SK-N-SH (cell line): ENCODE measurements at regions not wholly inside any gene's neighbourhood (a gene's known extent, or its start where the extent isn't known, plus 50 kb on each side); places are given as distances from the start of the nearest gene placed in this dataset.

Experiments
- CTCF ChIA-PET: fragments of 300-600, 350-600 bp; formaldehyde crosslinking; extraction: SDS; loops from one replicate; lab custom pipeline; 2021; lab: Yijun Ruan, JAX
- POLR2A ChIA-PET: fragments of 350-600 bp; sonication (Branson Sonifier 250); formaldehyde crosslinking; extraction: SDS; loops from one replicate; lab custom pipeline; 2020; ENCODE audit warnings: antibody characterized with exemption, inconsistent platforms; lab: Yijun Ruan, JAX
- DNase-seq: peaks from one replicate; pipeline ENCODE4 v3.0.0; 2012
- H2AFZ ChIP-seq: fragments of 200-600 bp; sonication (generic); 2 replicates; pipeline ENCODE4 v1.8.1; 2016; ENCODE audit warnings: antibody characterized with exemption, mild to moderate bottlenecking, low read depth
- H3F3A ChIP-seq: fragments of 200-600 bp; sonication (generic); replicated peaks from 2 replicates; pipeline ENCODE3; 2016; ENCODE audit warnings: antibody characterized with exemption, mild to moderate bottlenecking; ENCODE audit not compliant: insufficient read depth
- H3K27ac ChIP-seq, 2 experiments: fragments of 200-500 bp in 1 of 2; fragments of 200-600 bp in 1 of 2; sonication (Bioruptor generic) in 1 of 2; sonication (generic), shearing (Covaris generic) in 1 of 2; 2 replicates each; pipeline versions ENCODE4 v1.5.1 to v1.6.1; 2014 to 2016; ENCODE audit warnings: low read depth in 2 of 2, inconsistent platforms in 1 of 2, low read length in 1 of 2, mild to moderate bottlenecking in 1 of 2, mixed read lengths in 1 of 2
- H3K27me3 ChIP-seq: fragments of 200-600 bp; sonication (generic), shearing (Covaris generic); 2 replicates; pipeline ENCODE4 v1.6.1; 2016; ENCODE audit warnings: mixed run types; ENCODE audit not compliant: insufficient read depth
- H3K36me3 ChIP-seq, 2 experiments: fragments of 200-500 bp in 1 of 2; fragments of 200-600 bp in 1 of 2; sonication (Bioruptor generic) in 1 of 2; sonication (generic) in 1 of 2; replicated peaks in 1 of 2; 2 replicates each; pipeline versions ENCODE3 to v1.5.1; 2014 to 2016; ENCODE audit warnings: low read length in 1 of 2, mild to moderate bottlenecking in 1 of 2; ENCODE audit not compliant: insufficient read depth in 2 of 2, control insufficient read depth in 1 of 2
- H3K4me1 ChIP-seq, 2 experiments: fragments of 200-500 bp in 1 of 2; fragments of 200-600 bp in 1 of 2; sonication (Bioruptor generic) in 1 of 2; sonication (generic), shearing (Covaris generic) in 1 of 2; 2 replicates each; pipeline versions ENCODE4 v1.5.1 to v1.6.1; 2014 to 2016; ENCODE audit warnings: low read depth in 1 of 2, low read length in 1 of 2, mixed run types in 1 of 2; ENCODE audit not compliant: insufficient read depth in 2 of 2, control insufficient read depth in 1 of 2
- H3K4me2 ChIP-seq: fragments of 200-600 bp; sonication (generic), shearing (Covaris generic); 2 replicates; pipeline ENCODE4 v1.6.1; 2017; ENCODE audit warnings: mixed run types
- H3K4me3 ChIP-seq, 2 experiments: fragments of 200-500 bp in 1 of 2; fragments of 200-600 bp in 1 of 2; sonication (Bioruptor generic) in 1 of 2; sonication (generic), shearing (Covaris generic) in 1 of 2; 2 replicates each; pipeline versions ENCODE4 v1.5.1 to v1.8.1; 2014 to 2016; ENCODE audit warnings: low read depth in 2 of 2, inconsistent platforms in 1 of 2, low read length in 1 of 2, mild to moderate bottlenecking in 1 of 2, mixed read lengths in 1 of 2, moderate library complexity in 1 of 2
- H3K79me2 ChIP-seq: fragments of 200-600 bp; sonication (generic); 2 replicates; pipeline ENCODE4 v1.8.1; 2017; ENCODE audit warnings: mild to moderate bottlenecking; ENCODE audit not compliant: insufficient read depth
- H3K9ac ChIP-seq: fragments of 200-600 bp; sonication (generic); 2 replicates; pipeline ENCODE4 v1.6.1; 2017; ENCODE audit warnings: mixed run types
- H3K9me2 ChIP-seq: fragments of 200-600 bp; sonication (generic); 2 replicates; pipeline ENCODE4 v1.6.1; 2017; ENCODE audit warnings: mixed run types
- H3K9me3 ChIP-seq: fragments of 200-600 bp; sonication (generic); 2 replicates; pipeline ENCODE4 v1.6.1; 2017; ENCODE audit warnings: mixed run types, mild to moderate bottlenecking, moderate library complexity
- H4K20me1 ChIP-seq: fragments of 200-600 bp; sonication (generic); 2 replicates; pipeline ENCODE4 v1.6.1; 2017; ENCODE audit warnings: mild to moderate bottlenecking, mixed run types; ENCODE audit not compliant: insufficient read depth
- ELF1 ChIP-seq: IDR thresholded peaks from 2 replicates; pipeline ENCODE4 v1.4.0; 2012
- EP300 ChIP-seq, 2 experiments: IDR thresholded peaks; 2 replicates each; pipeline versions ENCODE4 v1.4.0 to v1.6.1; 2012; ENCODE audit warnings: borderline replicate concordance in 1 of 2, low read depth in 1 of 2, low read length in 1 of 2
- EZH2phosphoT487 ChIP-seq: fragments of 200-600 bp; sonication (generic); IDR thresholded peaks from 2 replicates; pipeline ENCODE4 v1.6.1; 2017; ENCODE audit warnings: low read depth, mixed run types, mild to moderate bottlenecking, antibody characterized with exemption, moderate library complexity, borderline replicate concordance
- FOSL2 ChIP-seq: IDR thresholded peaks from 2 replicates; pipeline ENCODE4 v1.4.0; 2012; ENCODE audit warnings: low read depth, mild to moderate bottlenecking, moderate library complexity, borderline replicate concordance
- FOXJ3 ChIP-seq: sonication (generic); formaldehyde crosslinking; IDR thresholded peaks from 2 replicates; pipeline ENCODE4 v1.5.1; 2020; ENCODE audit warnings: mild to moderate bottlenecking, missing genetic modification reagents
- FOXM1 ChIP-seq: IDR thresholded peaks from 2 replicates; pipeline ENCODE4 v1.4.0; 2012; ENCODE audit warnings: low read depth, mild to moderate bottlenecking
- JUND ChIP-seq: IDR thresholded peaks from 2 replicates; pipeline ENCODE4 v1.4.0; 2012
- MEF2A ChIP-seq: IDR thresholded peaks from 2 replicates; pipeline ENCODE4 v1.4.0; 2012; ENCODE audit warnings: low read depth, borderline replicate concordance
- NFIC ChIP-seq: IDR thresholded peaks from 2 replicates; pipeline ENCODE4 v1.4.0; 2012; ENCODE audit warnings: borderline replicate concordance
- PBX3 ChIP-seq: IDR thresholded peaks from 2 replicates; pipeline ENCODE4; 2012
- POLR2AphosphoS5 ChIP-seq: IDR thresholded peaks from 2 replicates; pipeline ENCODE4 v1.6.1; 2012; ENCODE audit warnings: low read depth, low read length
- RXRA ChIP-seq: IDR thresholded peaks from 2 replicates; pipeline ENCODE4 v1.4.0; 2012; ENCODE audit warnings: low read depth, mild to moderate bottlenecking, borderline replicate concordance
- SIN3A ChIP-seq: IDR thresholded peaks from 2 replicates; pipeline ENCODE4 v1.6.1; 2012; ENCODE audit warnings: low read depth, mild to moderate bottlenecking, low read length, moderate library complexity, borderline replicate concordance
- SMC3 ChIP-seq: IDR thresholded peaks from 2 replicates; pipeline ENCODE4 v1.6.1; 2012; ENCODE audit warnings: low read depth, low read length, improper control_type of control experiment
- TCF12 ChIP-seq: IDR thresholded peaks from 2 replicates; pipeline ENCODE4 v1.4.0; 2012
- TEAD4 ChIP-seq: IDR thresholded peaks from 2 replicates; pipeline ENCODE4 v1.4.0; 2012; ENCODE audit warnings: mild to moderate bottlenecking, borderline replicate concordance; ENCODE audit not compliant: insufficient read depth
- USF2 ChIP-seq: fragments of 150-350 bp; IDR thresholded peaks from 2 replicates; pipeline ENCODE4 v1.6.1; 2017; ENCODE audit warnings: antibody characterized with exemption, low read length, low read depth, borderline replicate concordance
- WGBS: methylation state at CpG from one replicate; pipeline ENCODE4 v1.1.6; 2017; ENCODE audit warnings: low lambda C conversion rate; 5-methylcytosine and 5-hydroxymethylcytosine counted together
- TF ChIP-seq, protein P1 (sequence below): IDR thresholded peaks from 2 replicates; pipeline ENCODE4 v1.4.0; 2012; ENCODE audit warnings: low read depth
- TF ChIP-seq, protein P2 (sequence below): IDR thresholded peaks from 2 replicates; pipeline ENCODE4 v1.6.1; 2012; ENCODE audit warnings: mild to moderate bottlenecking, low read depth, low read length, moderate library complexity

GRCh38 chr11:122268601-122269130 lies 152.7 kb upstream of the BLID start:
- no peak for DNase-seq
- TF ChIP-seq EP300 (IDR thresholded peaks at IDR 0.05; ENCODE audit: borderline replicate concordance in 1 of 2, low read depth in 1 of 2, low read length in 1 of 2) (no peak), JUND (no peak), NFIC (no peak)
- H3K4me3 ChIP-seq, result no peak overlapping the region
- no peaks in the 10 kb centered on the region for H3K36me3 ChIP-seq
- H3F3A ChIP-seq, result no peaks in the 10 kb centered on the region
- no peak overlapping the region for H3K4me2 ChIP-seq
- H3K9ac ChIP-seq, result no peak overlapping the region
- H3K9me2 ChIP-seq, result no peaks in the 10 kb centered on the region
- CTCF ChIA-PET, result no interaction called here
- H3K9me3 ChIP-seq, result no peaks in the 10 kb centered on the region
- no peaks in the 10 kb centered on the region for H4K20me1 ChIP-seq
- 83% methylated on average over 5 of the region's 6 CpGs for WGBS
- H2AFZ ChIP-seq, result no peak overlapping the region
- no peaks in the 10 kb centered on the region for H3K79me2 ChIP-seq
- H3K4me1 ChIP-seq, result peaks cover 7 to 14% of the 10 kb centered on the region in 2 experiments; a peak in 3 of 4 replicates
- H3K27me3 ChIP-seq, result no peaks in the 10 kb centered on the region
- H3K27ac ChIP-seq, result no peak overlapping the region
- POLR2A ChIA-PET, result no interaction called here

DNA sequence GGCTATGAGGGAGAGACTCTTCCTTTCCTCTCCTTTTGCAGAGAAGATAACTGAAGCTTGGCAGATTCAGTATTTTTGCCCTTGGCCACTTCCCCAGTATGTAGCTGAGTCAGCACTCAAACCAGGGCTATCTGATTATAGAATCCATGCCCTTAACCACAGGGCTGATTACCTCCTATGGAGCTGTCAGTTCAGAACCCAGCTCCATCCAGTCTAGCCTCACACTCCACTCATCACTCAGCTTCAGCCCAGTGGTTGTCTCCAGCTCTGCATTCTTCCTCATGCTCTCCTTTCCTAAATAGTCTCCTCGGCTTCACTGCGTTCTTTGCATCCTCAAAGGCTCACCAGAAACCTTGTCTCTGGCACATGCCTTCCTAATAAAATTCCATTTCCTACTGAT lies 151.6 kb upstream of the BLID start:
- Histone ChIP-seq H3K4me1 (peaks cover 7 to 14% of the 10 kb centered on the region in 2 experiments; a peak in 3 of 4 replicates), H3K9me3 (no peaks in the 10 kb centered on the region), H3K36me3 (no peaks in the 10 kb centered on the region), H3K27ac (no peak overlapping the region), H4K20me1 (no peaks in the 10 kb centered on the region)
- ChIA-PET CTCF (no interaction called here), POLR2A (interaction anchor here (0.6 kb wide), 1 partner anchor 59 kb away, joined by 3 read pairs; no protein-coding TSS in a partner anchor)
- DNase-seq, result peak; percentile 21
- peak; percentile 66; the same call in 1 of the 2 replicates for TF ChIP-seq TEAD4
- TF ChIP-seq TCF12, result peak; percentile 89
- 0 out of 2 replicates have a peak, but pooled peaks have one; percentile 15 for TF ChIP-seq POLR2AphosphoS5
- TF ChIP-seq EZH2phosphoT487, result no peak
- peak; percentile 80 for TF ChIP-seq NFIC
- peak; percentile 38; the same call in 1 of the 2 replicates for TF ChIP-seq SIN3A
- TF ChIP-seq, protein P1, sequence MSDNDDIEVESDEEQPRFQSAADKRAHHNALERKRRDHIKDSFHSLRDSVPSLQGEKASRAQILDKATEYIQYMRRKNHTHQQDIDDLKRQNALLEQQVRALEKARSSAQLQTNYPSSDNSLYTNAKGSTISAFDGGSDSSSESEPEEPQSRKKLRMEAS, result 0 out of 2 replicates have a peak, but pooled peaks have one; percentile 22
- TF ChIP-seq PBX3, result peak; percentile 92
- no peak for TF ChIP-seq RXRA
- 0 out of 2 replicates have a peak, but pooled peaks have one; percentile 11 for TF ChIP-seq MEF2A
- no peak for TF ChIP-seq USF2
- no peak for TF ChIP-seq FOXJ3 (CRISPR knock-in tag)
- TF ChIP-seq, protein P2, sequence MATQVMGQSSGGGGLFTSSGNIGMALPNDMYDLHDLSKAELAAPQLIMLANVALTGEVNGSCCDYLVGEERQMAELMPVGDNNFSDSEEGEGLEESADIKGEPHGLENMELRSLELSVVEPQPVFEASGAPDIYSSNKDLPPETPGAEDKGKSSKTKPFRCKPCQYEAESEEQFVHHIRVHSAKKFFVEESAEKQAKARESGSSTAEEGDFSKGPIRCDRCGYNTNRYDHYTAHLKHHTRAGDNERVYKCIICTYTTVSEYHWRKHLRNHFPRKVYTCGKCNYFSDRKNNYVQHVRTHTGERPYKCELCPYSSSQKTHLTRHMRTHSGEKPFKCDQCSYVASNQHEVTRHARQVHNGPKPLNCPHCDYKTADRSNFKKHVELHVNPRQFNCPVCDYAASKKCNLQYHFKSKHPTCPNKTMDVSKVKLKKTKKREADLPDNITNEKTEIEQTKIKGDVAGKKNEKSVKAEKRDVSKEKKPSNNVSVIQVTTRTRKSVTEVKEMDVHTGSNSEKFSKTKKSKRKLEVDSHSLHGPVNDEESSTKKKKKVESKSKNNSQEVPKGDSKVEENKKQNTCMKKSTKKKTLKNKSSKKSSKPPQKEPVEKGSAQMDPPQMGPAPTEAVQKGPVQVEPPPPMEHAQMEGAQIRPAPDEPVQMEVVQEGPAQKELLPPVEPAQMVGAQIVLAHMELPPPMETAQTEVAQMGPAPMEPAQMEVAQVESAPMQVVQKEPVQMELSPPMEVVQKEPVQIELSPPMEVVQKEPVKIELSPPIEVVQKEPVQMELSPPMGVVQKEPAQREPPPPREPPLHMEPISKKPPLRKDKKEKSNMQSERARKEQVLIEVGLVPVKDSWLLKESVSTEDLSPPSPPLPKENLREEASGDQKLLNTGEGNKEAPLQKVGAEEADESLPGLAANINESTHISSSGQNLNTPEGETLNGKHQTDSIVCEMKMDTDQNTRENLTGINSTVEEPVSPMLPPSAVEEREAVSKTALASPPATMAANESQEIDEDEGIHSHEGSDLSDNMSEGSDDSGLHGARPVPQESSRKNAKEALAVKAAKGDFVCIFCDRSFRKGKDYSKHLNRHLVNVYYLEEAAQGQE, result peak; percentile 81
- TF ChIP-seq JUND, result peak; percentile 80
- TF ChIP-seq FOSL2, result peak; percentile 63; the same call in 1 of the 2 replicates
- TF ChIP-seq FOXM1, result 0 out of 2 replicates have a peak, but pooled peaks have one; percentile 47
- no peak for TF ChIP-seq SMC3
- peak in 1 of 2 experiments; percentile 90; a peak in 2 of 4 replicates for TF ChIP-seq EP300 (IDR thresholded peaks at IDR 0.05; ENCODE audit: borderline replicate concordance in 1 of 2, low read depth in 1 of 2, low read length in 1 of 2)
- 0 out of 2 replicates have a peak, but pooled peaks have one; percentile 26 for TF ChIP-seq ELF1
- TF ChIP-seq, all 33 proteins: peak for 14
- Histone ChIP-seq H3K27me3 (no peaks in the 10 kb centered on the region), H3F3A (no peaks in the 10 kb centered on the region), H3K79me2 (no peaks in the 10 kb centered on the region), H3K9me2 (no peaks in the 10 kb centered on the region), H3K4me2 (no peak overlapping the region; the same call in 1 of the 2 replicates), H3K4me3 (no peak overlapping the region), H2AFZ (no peak overlapping the region), H3K9ac (no peak overlapping the region)
- WGBS, result 58% methylated on average over 2 of the region's 2 CpGs
